OCI-LY7 (cell line): ENCODE measurements at regions not wholly inside any gene's neighbourhood (a gene's known extent, or its start where the extent isn't known, plus 50 kb on each side); places are given as distances from the start of the nearest gene placed in this dataset.

Source experiments
- BruUV-seq: library from RNA; stranded (reverse); fragments of 400-500 nt; replicated peaks from 2 replicates; lab custom pipeline; 2021; lab: Mats Ljungman, UMichigan
- CTCF ChIA-PET: fragments of 300-600 bp; sonication (Branson Sonifier 250); formaldehyde crosslinking; loops from one replicate; lab custom pipeline; 2022; ENCODE audit warnings: antibody characterized with exemption; ENCODE audit not compliant: unreplicated experiment; lab: Charles Lee
- POLR2A ChIA-PET: fragments of 300-600 bp; sonication (Branson Sonifier 250); formaldehyde crosslinking; loops from one replicate; lab custom pipeline; 2022; ENCODE audit warnings: antibody characterized with exemption; lab: Charles Lee
- DNase-seq: peaks from one replicate; pipeline ENCODE4 v3.0.0-alpha.2; 2015; ENCODE audit warnings: low spot score
- H2AFZ ChIP-seq: fragments of 200-600 bp; sonication (generic), shearing (Covaris generic); 2 replicates; pipeline ENCODE4 v1.6.1; 2014; ENCODE audit warnings: mild to moderate bottlenecking, antibody characterized with exemption, low read length, moderate library complexity
- H3K27ac ChIP-seq: fragments of 200-600 bp; sonication (generic); 2 replicates; pipeline ENCODE4 v1.5.1; 2014; ENCODE audit warnings: mixed run types, low read depth, mild to moderate bottlenecking, moderate library complexity, low read length, inconsistent platforms; ENCODE audit not compliant: poor library complexity, severe bottlenecking
- H3K36me3 ChIP-seq: fragments of 200-600 bp; sonication (generic); 2 replicates; pipeline ENCODE4 v1.6.1; 2014; ENCODE audit warnings: mild to moderate bottlenecking, antibody characterized with exemption, low read length, moderate library complexity, mixed read lengths; ENCODE audit not compliant: insufficient read depth
- H3K4me1 ChIP-seq: fragments of 200-600 bp; sonication (generic); 2 replicates; pipeline ENCODE4 v1.5.1; 2014; ENCODE audit warnings: mild to moderate bottlenecking, low read length; ENCODE audit not compliant: insufficient read depth, poor library complexity, severe bottlenecking
- H3K4me2 ChIP-seq: fragments of 200-600 bp; sonication (generic); 2 replicates; pipeline ENCODE4 v1.6.1; 2014; ENCODE audit warnings: mild to moderate bottlenecking, low read length
- H3K4me3 ChIP-seq: fragments of 200-600 bp; sonication (generic); 2 replicates; pipeline ENCODE4 v1.5.1; 2014; ENCODE audit warnings: mild to moderate bottlenecking, low read depth, low read length; ENCODE audit not compliant: poor library complexity, severe bottlenecking
- H3K79me2 ChIP-seq: fragments of 200-600 bp; sonication (generic); 2 replicates; pipeline ENCODE4 v1.6.1; 2016; ENCODE audit warnings: low read depth, mild to moderate bottlenecking, low read length, moderate library complexity, mixed read lengths; ENCODE audit not compliant: insufficient read depth
- H3K9me2 ChIP-seq: fragments of 200-600 bp; sonication (generic); 2 replicates; pipeline ENCODE4 v1.6.1; 2016; ENCODE audit warnings: mild to moderate bottlenecking, low read length, mixed read lengths; ENCODE audit not compliant: insufficient read depth
- H3K9me3 ChIP-seq: fragments of 200-600 bp; sonication (generic); 2 replicates; pipeline ENCODE4 v1.6.1; 2014; ENCODE audit warnings: mild to moderate bottlenecking, mixed run types, low read length, mixed read lengths
- H4K20me1 ChIP-seq: fragments of 200-600 bp; sonication (generic); 2 replicates; pipeline ENCODE4 v1.6.1; 2014; ENCODE audit warnings: mild to moderate bottlenecking, antibody characterized with exemption, low read length, moderate library complexity, mixed read lengths; ENCODE audit not compliant: insufficient read depth
- EZH2phosphoT487 ChIP-seq: fragments of 200-600 bp; sonication (generic); IDR thresholded peaks from 2 replicates; pipeline ENCODE4 v1.6.1; 2018; ENCODE audit warnings: low read depth, borderline replicate concordance, mild to moderate bottlenecking, mixed run types, antibody characterized with exemption, low read length, moderate library complexity, mixed read lengths
- intact Hi-C: fragments of 100-400 bp; cut with micrococcal nuclease; formaldehyde crosslinking; loops from one replicate; pipeline ENCODE4 v1.10.0; 2022; ENCODE audit not compliant: unreplicated experiment
- TF ChIP-seq, protein P1 (sequence below): fragments of 200-600 bp; sonication (generic); conservative IDR thresholded peaks from 2 replicates; pipeline ENCODE4 v1.5.1; 2014; ENCODE audit warnings: mild to moderate bottlenecking, antibody characterized with exemption, low read length, moderate library complexity, mixed read lengths

DNA sequence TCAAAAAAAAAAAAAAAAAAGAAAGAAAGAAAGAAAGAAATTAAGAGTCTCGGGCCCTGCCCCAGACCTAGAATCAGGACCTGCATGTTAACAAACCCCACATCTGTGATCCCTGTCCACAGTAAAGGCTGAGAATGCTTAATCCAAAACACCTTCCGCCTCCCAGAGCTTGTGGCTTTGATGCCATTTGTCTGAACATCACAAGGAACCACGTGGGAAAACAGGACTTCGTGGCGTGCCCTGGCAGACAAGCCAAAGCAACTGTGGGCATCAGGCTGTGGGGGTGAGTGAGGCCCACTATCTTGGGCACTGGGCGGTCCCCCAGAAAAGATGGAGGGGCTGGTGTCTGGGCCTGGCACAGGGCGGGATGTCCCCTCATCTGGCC, 173.4 kb upstream of the CIBAR2 start:
- POLR2A ChIA-PET: interaction anchor here (0.7 kb wide), 1 partner anchor 58 kb away, joined by 4 read pairs; no protein-coding TSS in a partner anchor

DNA sequence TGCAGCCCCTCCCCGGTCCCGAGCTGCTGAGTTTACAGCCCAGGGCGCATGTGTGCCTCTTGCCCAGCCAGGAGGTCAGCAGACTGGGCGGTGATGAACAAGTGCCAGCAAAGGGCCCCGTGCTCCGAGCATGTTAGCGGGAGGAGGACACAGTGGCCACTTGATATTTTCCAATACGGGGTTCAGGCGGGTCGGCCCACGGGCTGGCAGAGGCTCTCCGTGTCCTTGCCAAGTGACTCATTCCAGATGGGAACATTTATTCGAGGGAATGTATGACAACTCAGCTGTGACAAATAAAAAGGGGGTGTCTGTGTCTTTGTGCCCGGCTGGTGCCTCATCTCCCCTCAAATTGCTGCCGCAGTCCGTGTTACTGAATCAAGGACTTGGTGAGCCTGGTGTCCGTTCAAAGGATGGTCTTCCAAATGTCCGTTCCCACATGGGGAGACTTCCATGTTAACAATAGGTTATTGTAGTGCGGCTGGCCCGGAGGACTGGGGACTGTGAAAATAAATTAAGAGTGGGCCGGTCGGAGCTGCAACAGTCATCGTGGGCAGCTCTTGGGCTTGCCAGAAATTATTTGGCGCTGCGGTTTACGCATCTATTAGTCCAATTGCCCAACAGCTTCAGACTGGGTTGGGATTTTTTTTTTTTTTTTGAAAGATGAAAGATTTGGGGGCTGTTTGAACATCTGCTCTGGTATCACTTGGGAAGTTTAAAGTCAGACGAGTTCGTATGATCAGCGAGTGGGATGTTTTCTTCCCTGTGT, 174.0 kb upstream of the CIBAR2 start:
- H3K4me1 ChIP-seq: no peaks in the 10 kb centered on the region
- intact Hi-C loops: no loop called here
- ChIA-PET CTCF (no interaction called here), POLR2A (interaction anchor here (0.6 kb wide), 1 partner anchor 10 kb away, joined by 3 read pairs; no protein-coding TSS in a partner anchor)
- DNase-seq: no peak
- no peak overlapping the region for H3K4me3 ChIP-seq
- no peaks in the 10 kb centered on the region for H3K9me3 ChIP-seq
- H3K9me2 ChIP-seq: no peaks in the 10 kb centered on the region
- H3K36me3 ChIP-seq: no peaks in the 10 kb centered on the region
- TF ChIP-seq, protein P1, sequence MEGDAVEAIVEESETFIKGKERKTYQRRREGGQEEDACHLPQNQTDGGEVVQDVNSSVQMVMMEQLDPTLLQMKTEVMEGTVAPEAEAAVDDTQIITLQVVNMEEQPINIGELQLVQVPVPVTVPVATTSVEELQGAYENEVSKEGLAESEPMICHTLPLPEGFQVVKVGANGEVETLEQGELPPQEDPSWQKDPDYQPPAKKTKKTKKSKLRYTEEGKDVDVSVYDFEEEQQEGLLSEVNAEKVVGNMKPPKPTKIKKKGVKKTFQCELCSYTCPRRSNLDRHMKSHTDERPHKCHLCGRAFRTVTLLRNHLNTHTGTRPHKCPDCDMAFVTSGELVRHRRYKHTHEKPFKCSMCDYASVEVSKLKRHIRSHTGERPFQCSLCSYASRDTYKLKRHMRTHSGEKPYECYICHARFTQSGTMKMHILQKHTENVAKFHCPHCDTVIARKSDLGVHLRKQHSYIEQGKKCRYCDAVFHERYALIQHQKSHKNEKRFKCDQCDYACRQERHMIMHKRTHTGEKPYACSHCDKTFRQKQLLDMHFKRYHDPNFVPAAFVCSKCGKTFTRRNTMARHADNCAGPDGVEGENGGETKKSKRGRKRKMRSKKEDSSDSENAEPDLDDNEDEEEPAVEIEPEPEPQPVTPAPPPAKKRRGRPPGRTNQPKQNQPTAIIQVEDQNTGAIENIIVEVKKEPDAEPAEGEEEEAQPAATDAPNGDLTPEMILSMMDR: no peak
- TF ChIP-seq EZH2phosphoT487: no peak
- H3K27ac ChIP-seq: no peak overlapping the region
- H3K4me2 ChIP-seq: no peak overlapping the region
- H4K20me1 ChIP-seq: no peaks in the 10 kb centered on the region
- BruUV-seq: no TSS peak
- H2AFZ ChIP-seq: no peak overlapping the region
- H3K79me2 ChIP-seq: no peaks in the 10 kb centered on the region

More for the DNA sequence above, 173.4 kb upstream of the CIBAR2 start:
- CTCF ChIA-PET: no interaction called here
- Histone ChIP-seq H3K4me3 (no peak overlapping the region), H2AFZ (no peak overlapping the region), H3K9me3 (no peaks in the 10 kb centered on the region), H3K4me2 (no peak overlapping the region), H3K4me1 (no peaks in the 10 kb centered on the region), H3K27ac (no peak overlapping the region), H3K9me2 (no peaks in the 10 kb centered on the region), H4K20me1 (no peaks in the 10 kb centered on the region), H3K79me2 (no peaks in the 10 kb centered on the region), H3K36me3 (no peaks in the 10 kb centered on the region)
- TF ChIP-seq, protein P1: no peak
- TF ChIP-seq EZH2phosphoT487: no peak
- no TSS peak for BruUV-seq
- DNase-seq: no peak
- intact Hi-C loops: no loop called here
